MV-4-11 (cell line): ENCODE measurements at regions not wholly inside any gene's neighbourhood (a gene's known extent, or its start where the extent isn't known, plus 50 kb on each side); places are given as distances from the start of the nearest gene placed in this dataset.

ENCODE experiments used
- DNase-seq: peaks from one replicate; lab custom pipeline; 2025; lab: John Stamatoyannopoulos, UW

GRCh38 chr1:56417646-56418045 lies 161.7 kb downstream of the PLPP3 start:
- no peak for DNase-seq

- no peak for DNase-seq
Measured at GRCh38 chr1:56416495-56416894, 162.9 kb downstream of the PLPP3 start.

- no peak for DNase-seq
Measured at GRCh38 chr1:56415720-56416119, 163.6 kb downstream of the PLPP3 start.

GRCh38 chr1:56415258-56415657 lies 164.1 kb downstream of the PLPP3 start:
- no peak for DNase-seq

- no peak for DNase-seq
Measured at GRCh38 chr1:56414728-56415224, 164.6 kb downstream of the PLPP3 start.

GRCh38 chr1:56413671-56414199 lies 165.6 kb downstream of the PLPP3 start:
- DNase-seq: no peak

GRCh38 chr1:56411484-56412180 lies 167.7 kb downstream of the PLPP3 start:
- no peak for DNase-seq

GRCh38 chr1:56411021-56411420 lies 168.3 kb downstream of the PLPP3 start:
- DNase-seq: no peak

- DNase-seq: no peak
Measured at GRCh38 chr1:56410405-56410804, 169.0 kb downstream of the PLPP3 start.

GRCh38 chr1:56409112-56409691 lies 170.2 kb downstream of the PLPP3 start:
- DNase-seq: no peak

GRCh38 chr1:56406821-56407220 lies 172.5 kb downstream of the PLPP3 start:
- no peak for DNase-seq

GRCh38 chr1:56404561-56405030 lies 174.8 kb downstream of the PLPP3 start:
- no peak for DNase-seq

GRCh38 chr1:56404066-56404465 lies 175.3 kb downstream of the PLPP3 start:
- no peak for DNase-seq

- DNase-seq: peak; percentile 77
Measured at GRCh38 chr1:56403321-56403720, 176.0 kb downstream of the PLPP3 start.

- DNase-seq: no peak
Measured at GRCh38 chr1:56401191-56401590, 178.2 kb downstream of the PLPP3 start.

GRCh38 chr1:56400526-56400925 lies 178.8 kb downstream of the PLPP3 start:
- DNase-seq: no peak

GRCh38 chr1:56399795-56400194 lies 179.6 kb downstream of the PLPP3 start:
- DNase-seq: no peak

- DNase-seq: no peak
Measured at GRCh38 chr1:56399326-56399725, 180.0 kb downstream of the PLPP3 start.

- no peak for DNase-seq
Measured at GRCh38 chr1:56397811-56398231, 181.5 kb downstream of the PLPP3 start.

GRCh38 chr1:56397409-56397808 lies 182.0 kb downstream of the PLPP3 start:
- no peak for DNase-seq

GRCh38 chr1:56396581-56396980 lies 182.8 kb downstream of the PLPP3 start:
- DNase-seq: no peak

GRCh38 chr1:56395776-56396175 lies 183.6 kb downstream of the PLPP3 start:
- no peak for DNase-seq

GRCh38 chr1:56394298-56394697 lies 185.1 kb downstream of the PLPP3 start:
- DNase-seq: no peak
